Tibial nerve (tissue), 3 donors: ENCODE measurements at regions not wholly inside any gene's neighbourhood (a gene's known extent, or its start where the extent isn't known, plus 50 kb on each side); places are given as distances from the start of the nearest gene placed in this dataset.

Source experiments
- CTCF ChIP-seq, 5 experiments: fragments of 200-600 bp in 3 of 5; fragments of 450-650 bp in 2 of 5; sonication (generic) in 3 of 5; IDR thresholded peaks; one replicate each; pipeline ENCODE4 v1.5.1; 2016 to 2019; ENCODE audit warnings: antibody characterized with exemption in 5 of 5, mild to moderate bottlenecking in 3 of 5, moderate library complexity in 2 of 5
- POLR2A ChIP-seq, 2 donors: fragments of 450-650 bp; IDR thresholded peaks; one replicate each; pipeline ENCODE4 v1.6.1; 2017; ENCODE audit warnings: antibody characterized with exemption in 2 of 2, mild to moderate bottlenecking in 2 of 2, moderate library complexity in 2 of 2

GRCh38 chr1:201652181-201652580 is 113.3 kb downstream of the NAV1 start:
- no peak for TF ChIP-seq CTCF (IDR thresholded peaks at IDR 0.05)
- TF ChIP-seq POLR2A (IDR thresholded peaks at IDR 0.05) = no peak
